Uterus (tissue), 2 donors: ENCODE measurements at regions not wholly inside any gene's neighbourhood (a gene's known extent, or its start where the extent isn't known, plus 50 kb on each side); places are given as distances from the start of the nearest gene placed in this dataset.

ENCODE experiments used
- POLR2A ChIP-seq, 2 donors: fragments of 450-650 bp; IDR thresholded peaks; one replicate each; pipeline ENCODE4 v1.6.1; 2016; ENCODE audit warnings: antibody characterized with exemption in 2 of 2, mild to moderate bottlenecking in 1 of 2, moderate library complexity in 1 of 2
- TF ChIP-seq, protein P1 (sequence below), 4 experiments: fragments of 200-600 bp in 2 of 4; fragments of 450-650 bp in 2 of 4; sonication (generic) in 2 of 4; IDR thresholded peaks; one replicate each; pipeline ENCODE4 v1.5.1; 2016 to 2019; ENCODE audit warnings: antibody characterized with exemption in 4 of 4, mild to moderate bottlenecking in 2 of 4, moderate library complexity in 1 of 4

- TF ChIP-seq, protein P1, sequence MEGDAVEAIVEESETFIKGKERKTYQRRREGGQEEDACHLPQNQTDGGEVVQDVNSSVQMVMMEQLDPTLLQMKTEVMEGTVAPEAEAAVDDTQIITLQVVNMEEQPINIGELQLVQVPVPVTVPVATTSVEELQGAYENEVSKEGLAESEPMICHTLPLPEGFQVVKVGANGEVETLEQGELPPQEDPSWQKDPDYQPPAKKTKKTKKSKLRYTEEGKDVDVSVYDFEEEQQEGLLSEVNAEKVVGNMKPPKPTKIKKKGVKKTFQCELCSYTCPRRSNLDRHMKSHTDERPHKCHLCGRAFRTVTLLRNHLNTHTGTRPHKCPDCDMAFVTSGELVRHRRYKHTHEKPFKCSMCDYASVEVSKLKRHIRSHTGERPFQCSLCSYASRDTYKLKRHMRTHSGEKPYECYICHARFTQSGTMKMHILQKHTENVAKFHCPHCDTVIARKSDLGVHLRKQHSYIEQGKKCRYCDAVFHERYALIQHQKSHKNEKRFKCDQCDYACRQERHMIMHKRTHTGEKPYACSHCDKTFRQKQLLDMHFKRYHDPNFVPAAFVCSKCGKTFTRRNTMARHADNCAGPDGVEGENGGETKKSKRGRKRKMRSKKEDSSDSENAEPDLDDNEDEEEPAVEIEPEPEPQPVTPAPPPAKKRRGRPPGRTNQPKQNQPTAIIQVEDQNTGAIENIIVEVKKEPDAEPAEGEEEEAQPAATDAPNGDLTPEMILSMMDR (IDR thresholded peaks at IDR 0.05), result no peak
- no peak for TF ChIP-seq POLR2A (IDR thresholded peaks at IDR 0.05)
These were observed 681.0 kb downstream of the UQCRFS1 start for GRCh38 chr19:28531979-28532378.
